Neural cell (in vitro differentiated cells): ENCODE measurements at regions not wholly inside any gene's neighbourhood (a gene's known extent, or its start where the extent isn't known, plus 50 kb on each side); places are given as distances from the start of the nearest gene placed in this dataset.

ENCODE experiments used
- H2AFZ ChIP-seq: fragments of 200-600, 300-800 bp; sonication (generic), shearing (Covaris generic); 2 replicates; pipeline ENCODE4 v1.6.0; 2014; ENCODE audit warnings: low read depth, mild to moderate bottlenecking, antibody characterized with exemption, low read length, moderate library complexity
- H3F3A ChIP-seq: fragments of 200-600 bp; shearing (Covaris generic); 2 replicates; pipeline ENCODE4 v1.6.1; 2016; ENCODE audit warnings: mild to moderate bottlenecking, moderate library complexity, mixed read lengths, antibody characterized with exemption, low read length; ENCODE audit not compliant: insufficient read depth, poor library complexity, severe bottlenecking
- H3K27ac ChIP-seq: fragments of 200-600, 300-800 bp; sonication (generic), shearing (Covaris generic); 2 replicates; pipeline ENCODE4 v1.5.1; 2014; ENCODE audit warnings: mild to moderate bottlenecking, low read length, moderate library complexity
- H3K27me3 ChIP-seq: fragments of 300-800, 200-600 bp; sonication (generic), shearing (Covaris generic); 2 replicates; pipeline ENCODE4 v1.6.0; 2014; ENCODE audit warnings: mild to moderate bottlenecking, low read depth, low read length, moderate library complexity; ENCODE audit not compliant: insufficient read depth
- H3K36me3 ChIP-seq: fragments of 300-800, 200-600 bp; sonication (generic), shearing (Covaris generic); 2 replicates; pipeline ENCODE4 v1.5.1; 2014; ENCODE audit warnings: mild to moderate bottlenecking, antibody characterized with exemption, low read length, moderate library complexity; ENCODE audit not compliant: insufficient read depth
- H3K4me2 ChIP-seq: fragments of 300-800, 200-600 bp; sonication (generic), shearing (Covaris generic); 2 replicates; pipeline ENCODE4 v1.6.0; 2014; ENCODE audit warnings: mild to moderate bottlenecking, low read length
- H3K4me3 ChIP-seq: fragments of 300-800, 200-600 bp; sonication (generic), shearing (Covaris generic); 2 replicates; pipeline ENCODE4 v1.5.1; 2014; ENCODE audit warnings: mild to moderate bottlenecking, low read length, moderate library complexity
- H3K79me2 ChIP-seq: fragments of 200-600 bp; shearing (Covaris generic); replicated peaks from 2 replicates; pipeline ENCODE4 v1.6.0; 2014; ENCODE audit warnings: mild to moderate bottlenecking, low read length, moderate library complexity; ENCODE audit not compliant: insufficient read depth
- H3K9ac ChIP-seq: fragments of 300-800, 200-600 bp; sonication (generic), shearing (Covaris generic); 2 replicates; pipeline ENCODE4 v1.6.1; 2016; ENCODE audit warnings: mild to moderate bottlenecking, low read length, mixed read lengths
- H3K9me2 ChIP-seq: fragments of 200-600 bp; shearing (Covaris generic); 2 replicates; pipeline ENCODE4 v1.6.1; 2016; ENCODE audit warnings: mild to moderate bottlenecking, low read length, mixed read lengths; ENCODE audit not compliant: insufficient read depth
- H3K9me3 ChIP-seq: fragments of 200-600, 300-800 bp; sonication (generic), shearing (Covaris generic); 2 replicates; pipeline ENCODE4 v1.6.1; 2016; ENCODE audit warnings: mild to moderate bottlenecking, mixed run types, low read length, moderate library complexity, mixed read lengths
- H4K20me1 ChIP-seq: fragments of 200-600 bp; shearing (Covaris generic); 2 replicates; pipeline ENCODE4 v1.6.1; 2016; ENCODE audit warnings: mild to moderate bottlenecking, mixed run types; ENCODE audit not compliant: insufficient read depth
- EP300 ChIP-seq: fragments of 450-650 bp; conservative IDR thresholded peaks from 2 replicates; pipeline ENCODE4 v1.6.1; 2014; ENCODE audit warnings: antibody characterized with exemption, mild to moderate bottlenecking, moderate library complexity; ENCODE audit not compliant: poor library complexity, severe bottlenecking
- EZH2 ChIP-seq: fragments of 200-600, 300-800 bp; shearing (Covaris generic), sonication (generic); IDR thresholded peaks from 2 replicates; pipeline ENCODE4 v1.6.1; 2014; ENCODE audit warnings: antibody characterized with exemption, low read length, borderline replicate concordance, mild to moderate bottlenecking; ENCODE audit not compliant: insufficient read depth, poor library complexity, severe bottlenecking
- MXI1 ChIP-seq: fragments of 450-650 bp; conservative IDR thresholded peaks from 2 replicates; pipeline ENCODE4 v1.6.1; 2014; ENCODE audit warnings: antibody characterized with exemption, mild to moderate bottlenecking; ENCODE audit not compliant: poor library complexity, severe bottlenecking
- POLR2AphosphoS5 ChIP-seq: IDR thresholded peaks from 2 replicates; pipeline ENCODE4 v1.6.1; 2012
- RAD21 ChIP-seq: fragments of 450-650 bp; conservative IDR thresholded peaks from 2 replicates; pipeline ENCODE4 v1.6.1; 2014; ENCODE audit warnings: antibody characterized with exemption, mild to moderate bottlenecking, moderate library complexity
- SMC3 ChIP-seq: fragments of 450-650 bp; conservative IDR thresholded peaks from 2 replicates; pipeline ENCODE4 v1.6.1; 2014; ENCODE audit warnings: antibody characterized with exemption, mild to moderate bottlenecking, moderate library complexity; ENCODE audit not compliant: poor library complexity
- TAF1 ChIP-seq: IDR thresholded peaks from 2 replicates; pipeline ENCODE4 v1.6.1; 2012; ENCODE audit warnings: low read depth
- TF ChIP-seq, protein P1 (sequence below): fragments of 450-650 bp; IDR thresholded peaks from 2 replicates; pipeline ENCODE4 v1.5.1; 2014; ENCODE audit warnings: antibody characterized with exemption, mild to moderate bottlenecking, moderate library complexity; ENCODE audit not compliant: poor library complexity, severe bottlenecking
- TF ChIP-seq, protein P2 (sequence below): IDR thresholded peaks from 2 replicates; pipeline ENCODE4 v1.6.1; 2012; ENCODE audit warnings: borderline replicate concordance

DNA sequence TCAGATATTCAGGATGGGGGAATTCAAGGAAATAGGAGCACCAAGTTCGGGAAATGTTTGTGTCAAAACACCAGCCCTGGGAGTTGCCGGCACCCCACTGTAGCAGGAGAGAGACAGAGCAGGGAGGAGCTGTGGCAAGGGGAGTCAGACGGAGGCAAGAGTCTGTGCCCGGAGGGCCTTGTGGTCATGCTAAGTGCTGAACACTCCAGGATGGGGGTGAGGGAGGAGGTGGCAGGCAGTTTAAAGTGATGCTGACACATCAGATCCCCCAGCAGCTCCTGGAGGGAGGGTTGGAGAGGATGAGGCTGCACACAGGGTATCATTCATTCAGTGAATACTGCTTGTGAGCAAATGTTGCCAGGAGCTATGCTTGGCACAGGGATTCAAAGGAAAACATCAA lies 150.3 kb upstream of the ETV3 start:
- TF ChIP-seq MXI1 (no peak), EP300 (no peak), EZH2 (no peak), SMC3 (no peak), RAD21 (no peak), POLR2AphosphoS5 (no peak), TAF1 (no peak)
- TF ChIP-seq, protein P1, sequence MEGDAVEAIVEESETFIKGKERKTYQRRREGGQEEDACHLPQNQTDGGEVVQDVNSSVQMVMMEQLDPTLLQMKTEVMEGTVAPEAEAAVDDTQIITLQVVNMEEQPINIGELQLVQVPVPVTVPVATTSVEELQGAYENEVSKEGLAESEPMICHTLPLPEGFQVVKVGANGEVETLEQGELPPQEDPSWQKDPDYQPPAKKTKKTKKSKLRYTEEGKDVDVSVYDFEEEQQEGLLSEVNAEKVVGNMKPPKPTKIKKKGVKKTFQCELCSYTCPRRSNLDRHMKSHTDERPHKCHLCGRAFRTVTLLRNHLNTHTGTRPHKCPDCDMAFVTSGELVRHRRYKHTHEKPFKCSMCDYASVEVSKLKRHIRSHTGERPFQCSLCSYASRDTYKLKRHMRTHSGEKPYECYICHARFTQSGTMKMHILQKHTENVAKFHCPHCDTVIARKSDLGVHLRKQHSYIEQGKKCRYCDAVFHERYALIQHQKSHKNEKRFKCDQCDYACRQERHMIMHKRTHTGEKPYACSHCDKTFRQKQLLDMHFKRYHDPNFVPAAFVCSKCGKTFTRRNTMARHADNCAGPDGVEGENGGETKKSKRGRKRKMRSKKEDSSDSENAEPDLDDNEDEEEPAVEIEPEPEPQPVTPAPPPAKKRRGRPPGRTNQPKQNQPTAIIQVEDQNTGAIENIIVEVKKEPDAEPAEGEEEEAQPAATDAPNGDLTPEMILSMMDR: no peak
- TF ChIP-seq, protein P2, sequence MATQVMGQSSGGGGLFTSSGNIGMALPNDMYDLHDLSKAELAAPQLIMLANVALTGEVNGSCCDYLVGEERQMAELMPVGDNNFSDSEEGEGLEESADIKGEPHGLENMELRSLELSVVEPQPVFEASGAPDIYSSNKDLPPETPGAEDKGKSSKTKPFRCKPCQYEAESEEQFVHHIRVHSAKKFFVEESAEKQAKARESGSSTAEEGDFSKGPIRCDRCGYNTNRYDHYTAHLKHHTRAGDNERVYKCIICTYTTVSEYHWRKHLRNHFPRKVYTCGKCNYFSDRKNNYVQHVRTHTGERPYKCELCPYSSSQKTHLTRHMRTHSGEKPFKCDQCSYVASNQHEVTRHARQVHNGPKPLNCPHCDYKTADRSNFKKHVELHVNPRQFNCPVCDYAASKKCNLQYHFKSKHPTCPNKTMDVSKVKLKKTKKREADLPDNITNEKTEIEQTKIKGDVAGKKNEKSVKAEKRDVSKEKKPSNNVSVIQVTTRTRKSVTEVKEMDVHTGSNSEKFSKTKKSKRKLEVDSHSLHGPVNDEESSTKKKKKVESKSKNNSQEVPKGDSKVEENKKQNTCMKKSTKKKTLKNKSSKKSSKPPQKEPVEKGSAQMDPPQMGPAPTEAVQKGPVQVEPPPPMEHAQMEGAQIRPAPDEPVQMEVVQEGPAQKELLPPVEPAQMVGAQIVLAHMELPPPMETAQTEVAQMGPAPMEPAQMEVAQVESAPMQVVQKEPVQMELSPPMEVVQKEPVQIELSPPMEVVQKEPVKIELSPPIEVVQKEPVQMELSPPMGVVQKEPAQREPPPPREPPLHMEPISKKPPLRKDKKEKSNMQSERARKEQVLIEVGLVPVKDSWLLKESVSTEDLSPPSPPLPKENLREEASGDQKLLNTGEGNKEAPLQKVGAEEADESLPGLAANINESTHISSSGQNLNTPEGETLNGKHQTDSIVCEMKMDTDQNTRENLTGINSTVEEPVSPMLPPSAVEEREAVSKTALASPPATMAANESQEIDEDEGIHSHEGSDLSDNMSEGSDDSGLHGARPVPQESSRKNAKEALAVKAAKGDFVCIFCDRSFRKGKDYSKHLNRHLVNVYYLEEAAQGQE: no peak
- Histone ChIP-seq H3K27ac (no peak overlapping the region), H3K4me3 (no peak overlapping the region), H3K9me3 (no peaks in the 10 kb centered on the region), H3K36me3 (no peaks in the 10 kb centered on the region), H2AFZ (no peak overlapping the region), H3K27me3 (no peaks in the 10 kb centered on the region), H3K4me2 (no peak overlapping the region), H3K9me2 (no peaks in the 10 kb centered on the region), H3K79me2 (no peaks in the 10 kb centered on the region), H4K20me1 (no peaks in the 10 kb centered on the region), H3K9ac (no peak overlapping the region), H3F3A (no peaks in the 10 kb centered on the region)

GRCh38 chr1:157288006-157288405 lies 149.8 kb upstream of the ETV3 start:
- Histone ChIP-seq H2AFZ (no peak overlapping the region), H3K4me2 (no peak overlapping the region), H4K20me1 (no peaks in the 10 kb centered on the region), H3K9ac (no peak overlapping the region), H3K4me3 (no peak overlapping the region), H3F3A (no peaks in the 10 kb centered on the region), H3K9me2 (no peaks in the 10 kb centered on the region), H3K9me3 (no peaks in the 10 kb centered on the region), H3K79me2 (no peaks in the 10 kb centered on the region), H3K36me3 (no peaks in the 10 kb centered on the region), H3K27me3 (no peaks in the 10 kb centered on the region), H3K27ac (no peak overlapping the region)
- TF ChIP-seq POLR2AphosphoS5 (no peak), RAD21 (no peak), MXI1 (no peak), EP300 (no peak), SMC3 (no peak), TAF1 (no peak), EZH2 (no peak)
- TF ChIP-seq, protein P1: no peak
- TF ChIP-seq, protein P2: no peak
